Aorta (tissue), 5 donors: ENCODE measurements at regions not wholly inside any gene's neighbourhood (a gene's known extent, or its start where the extent isn't known, plus 50 kb on each side); places are given as distances from the start of the nearest gene placed in this dataset.
"Not testable (repeated sequence)": the region's sequence is repeated elsewhere in the genome, so short reads cannot be mapped to it uniquely, and the experiment has no call there.

ENCODE experiments used
- ATAC-seq: fragments of 200-7000 bp; cut with Tn5 transposase; one replicate; pipeline ENCODE4 v1.9.1; 2022; ENCODE audit warnings: moderate library complexity; ENCODE audit not compliant: low FRiP score
- DNase-seq, 2 donors: peaks; one replicate each; pipeline ENCODE4 v3.0.0-alpha.2; 2020
- H3K27ac ChIP-seq, 2 donors: one replicate each; pipeline ENCODE4 v1.5.1; 2013; ENCODE audit warnings: low read length in 2 of 2, mild to moderate bottlenecking in 2 of 2, moderate library complexity in 2 of 2, control low read depth in 1 of 2, inconsistent platforms in 1 of 2, low read depth in 1 of 2
- H3K27me3 ChIP-seq, 2 donors: one replicate each; pipeline ENCODE4 v1.6.1; 2013; ENCODE audit warnings: control low read depth in 1 of 2, low read length in 1 of 2, mild to moderate bottlenecking in 1 of 2, moderate library complexity in 1 of 2; ENCODE audit not compliant: insufficient read depth in 2 of 2, control insufficient read depth in 1 of 2
- H3K36me3 ChIP-seq, 2 donors: one replicate each; pipeline ENCODE4 v1.6.1; 2013; ENCODE audit warnings: control low read depth in 1 of 2, low read length in 1 of 2, mild to moderate bottlenecking in 1 of 2; ENCODE audit not compliant: insufficient read depth in 2 of 2, control insufficient read depth in 1 of 2
- H3K4me1 ChIP-seq, 2 donors: one replicate each; pipeline ENCODE4 v1.6.1; 2013; ENCODE audit warnings: low read length in 2 of 2, control low read depth in 1 of 2, mild to moderate bottlenecking in 1 of 2, moderate library complexity in 1 of 2; ENCODE audit not compliant: insufficient read depth in 2 of 2, control insufficient read depth in 1 of 2
- H3K4me3 ChIP-seq, 2 donors: one replicate each; pipeline ENCODE4 v1.5.1; 2013; ENCODE audit warnings: low read length in 2 of 2, control low read depth in 1 of 2, mild to moderate bottlenecking in 1 of 2
- H3K9me3 ChIP-seq: one replicate; pipeline ENCODE4 v1.6.1; 2013; ENCODE audit warnings: mild to moderate bottlenecking, low read length; ENCODE audit not compliant: control insufficient read depth
- WGBS, 2 donors: extraction: QIAGEN DNeasy Blood & Tissue Kit; methylation state at CpG; one replicate each; pipeline ENCODE4 v1.1.7; 2013; 5-methylcytosine and 5-hydroxymethylcytosine counted together
- intact Hi-C, 2 donors: fragments of 100-400 bp; cut with DNase I; formaldehyde crosslinking; loops; one replicate each; pipeline versions ENCODE4 v1.14.2 to v1.15.0; 2022
- donor health status: healthy with polysubstance abuse.
- donor health status: Bipolar disorder and iron deficiency.
- donor health status: DM: no; HTN: no; CAD: no.
- donor health status: DM: no; HTN: no; CAD: no.
- donor health status: DM: yes; HTN: yes; CAD: no.

DNA sequence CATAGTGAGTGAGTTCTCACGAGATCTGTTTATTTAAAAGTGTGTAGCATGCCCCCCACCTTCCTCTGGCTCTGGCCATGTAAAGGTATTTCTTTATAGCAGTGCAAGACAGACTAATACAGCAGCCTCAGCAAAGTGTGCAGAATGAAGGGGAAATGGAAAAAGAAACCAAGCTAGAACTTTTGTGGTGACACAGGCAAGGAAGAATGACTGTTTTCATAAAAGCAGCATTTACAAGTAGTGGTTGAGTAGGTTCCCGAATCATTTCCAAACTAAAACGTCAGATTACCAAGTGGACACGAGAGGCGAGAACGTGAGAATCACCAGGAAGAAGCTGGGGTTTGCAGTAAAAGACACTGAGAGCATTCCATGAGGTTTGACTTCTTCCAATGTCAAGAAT lies 100.2 kb upstream of the AKAP13 start:
- intact Hi-C loops = no loop called here
- DNase-seq (no peak), ATAC-seq (no peak)
- 73 to 82% methylated on average over 6 of the region's 6 CpGs for WGBS, 2 donors
- Histone ChIP-seq H3K9me3 (peaks cover 2% of the 10 kb centered on the region), H3K36me3 (no peaks in the 10 kb centered on the region), H3K27ac (no peak overlapping the region), H3K4me3 (no peak overlapping the region), H3K27me3 (no peaks in the 10 kb centered on the region), H3K4me1 (no peaks in the 10 kb centered on the region)

DNA sequence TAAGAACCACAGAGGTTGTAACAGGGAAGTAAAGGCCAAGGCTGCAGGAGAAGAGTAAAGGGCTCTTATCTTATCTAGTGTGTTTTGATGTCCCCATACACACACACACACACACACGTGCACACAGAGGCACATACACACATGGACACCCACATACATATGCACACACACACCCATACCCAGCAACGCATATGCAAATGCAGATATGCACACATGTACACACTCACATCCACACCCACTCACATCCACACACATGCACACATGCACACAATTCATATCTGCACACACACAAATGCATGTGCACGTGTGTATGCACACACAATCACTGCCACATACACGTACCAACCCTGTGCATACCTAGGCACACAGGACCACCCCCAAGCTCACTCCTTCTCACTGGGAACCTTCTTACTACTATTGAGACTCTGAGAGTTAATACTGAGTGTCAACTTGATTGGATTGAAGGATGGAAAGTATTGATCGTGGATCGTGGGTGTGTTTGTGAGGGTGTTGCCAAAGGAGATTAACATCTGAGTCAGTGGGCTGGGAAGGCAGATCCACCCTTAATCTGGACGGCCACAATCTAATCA lies 99.0 kb upstream of the AKAP13 start:
- intact Hi-C loops = no loop called here

GRCh38 chr15:85282504-85283115 lies 97.8 kb upstream of the AKAP13 start:
- intact Hi-C loops = no loop called here

More for the DNA sequence above, 99.0 kb upstream of the AKAP13 start:
- Histone ChIP-seq H3K4me3 (no peak overlapping the region), H3K27ac (no peak overlapping the region), H3K4me1 (no peaks in the 10 kb centered on the region), H3K9me3 (peaks cover 2% of the 10 kb centered on the region), H3K27me3 (no peaks in the 10 kb centered on the region), H3K36me3 (no peaks in the 10 kb centered on the region)
- WGBS, 2 donors = 87 to 89% methylated on average over 7 of the region's 7 CpGs
- ATAC-seq = no peak
- DNase-seq = no peak

DNA sequence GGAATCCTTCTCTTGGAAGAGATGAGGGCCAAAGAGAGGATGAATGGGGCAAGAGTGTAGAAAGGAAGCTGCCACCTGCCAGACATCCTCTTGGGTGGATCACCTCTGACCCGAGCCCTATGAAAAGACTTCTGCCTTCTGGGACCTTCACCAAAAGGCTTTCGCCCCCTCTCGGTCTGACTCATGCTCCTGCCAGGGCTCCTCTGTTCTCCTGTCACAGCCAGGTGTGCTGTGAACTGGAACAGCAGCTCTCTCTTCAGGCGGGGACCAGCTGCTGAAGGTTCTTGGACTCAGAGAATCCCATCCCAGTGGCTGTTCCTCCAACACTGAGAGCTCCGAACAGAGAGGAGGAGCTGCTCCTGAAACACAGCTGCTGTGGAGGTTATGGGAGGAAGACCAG lies 96.6 kb upstream of the AKAP13 start:
- ATAC-seq, H3K9me3 ChIP-seq, H3K4me1 ChIP-seq, H3K27ac ChIP-seq, intact Hi-C loops, DNase-seq, H3K4me3 ChIP-seq, H3K36me3 ChIP-seq, H3K27me3 ChIP-seq: not testable (repeated sequence)
- WGBS, 2 donors = 93 to 94% methylated on average over 5 of the region's 5 CpGs

More at GRCh38 chr15:85282504-85283115, 97.8 kb upstream of the AKAP13 start:
- Histone ChIP-seq H3K9me3 (peaks cover 2% of the 10 kb centered on the region), H3K4me1 (no peaks in the 10 kb centered on the region), H3K36me3 (no peaks in the 10 kb centered on the region), H3K27me3 (no peaks in the 10 kb centered on the region), H3K27ac (no peak overlapping the region), H3K4me3 (no peak overlapping the region)
- no peak for DNase-seq
- no peak for ATAC-seq
- 43 to 44% methylated on average over 11 of the region's 11 CpGs for WGBS, 2 donors

GRCh38 chr15:85284497-85284896 lies 95.9 kb upstream of the AKAP13 start:
- no peaks in the 10 kb centered on the region for H3K27me3 ChIP-seq
- H3K27ac ChIP-seq = no peak overlapping the region
- no peaks in the 10 kb centered on the region for H3K4me1 ChIP-seq
- no peaks in the 10 kb centered on the region for H3K36me3 ChIP-seq
- DNase-seq = no peak
- peaks cover 2% of the 10 kb centered on the region for H3K9me3 ChIP-seq
- intact Hi-C loops = no loop called here
- WGBS, 2 donors = 90 to 92% methylated on average over 5 of the region's 5 CpGs
- H3K4me3 ChIP-seq = no peak overlapping the region
- ATAC-seq = no peak

DNA sequence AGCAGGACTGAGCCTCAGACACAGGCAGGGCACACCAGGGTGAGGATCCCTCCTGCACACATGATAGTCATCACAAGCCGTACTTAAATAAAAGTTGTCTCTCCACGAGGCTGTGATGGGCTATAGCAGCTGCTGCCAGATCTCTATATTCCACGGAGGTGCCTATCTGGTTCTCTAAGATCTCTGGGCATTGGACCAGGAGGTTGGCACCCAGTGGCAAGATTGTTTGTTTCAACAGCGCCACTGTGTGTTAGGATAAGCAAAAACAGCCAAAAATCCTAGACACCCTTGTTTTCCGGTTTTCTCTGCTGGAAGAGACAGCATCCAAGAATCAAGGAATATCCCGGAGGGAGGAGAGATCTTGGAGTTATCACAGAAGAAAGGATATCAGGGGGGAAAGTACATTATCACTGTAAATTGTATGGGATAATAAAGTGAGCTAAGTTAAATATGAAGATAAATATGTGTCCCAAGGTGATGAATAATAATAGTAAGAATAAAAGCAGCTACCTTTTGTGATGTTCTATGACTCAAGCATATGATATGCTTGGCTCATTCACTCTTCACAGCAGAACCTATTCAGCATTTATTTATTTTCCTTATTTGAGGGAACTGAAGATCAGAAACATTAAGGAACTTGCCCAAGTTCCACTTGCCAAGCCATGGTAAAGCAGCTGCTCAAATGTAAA lies 90.6 kb upstream of the AKAP13 start:
- no peak for DNase-seq
- 7 to 9% methylated on average over 6 of the region's 6 CpGs for WGBS, 2 donors
- H3K36me3 ChIP-seq = no peaks in the 10 kb centered on the region
- peak; percentile 52 for ATAC-seq
- intact Hi-C loops = loop anchor here (10.0 kb wide), 3 partner anchors 125 to 435 kb away; no protein-coding TSS in a partner anchor
- H3K27ac ChIP-seq = no peak overlapping the region
- no peaks in the 10 kb centered on the region for H3K9me3 ChIP-seq
- H3K27me3 ChIP-seq = no peaks in the 10 kb centered on the region
- no peaks in the 10 kb centered on the region for H3K4me1 ChIP-seq
- no peak overlapping the region for H3K4me3 ChIP-seq

GRCh38 chr15:85292583-85292982 lies 87.8 kb upstream of the AKAP13 start:
- H3K4me1 ChIP-seq, H3K4me3 ChIP-seq, ATAC-seq, DNase-seq, H3K9me3 ChIP-seq, H3K36me3 ChIP-seq, H3K27me3 ChIP-seq, H3K27ac ChIP-seq: not testable (repeated sequence)
- 96% methylated on average over 5 of the region's 5 CpGs for WGBS, 2 donors
- intact Hi-C loops = loop anchor here (10.0 kb wide), 3 partner anchors 122 to 432 kb away; no protein-coding TSS in a partner anchor

GRCh38 chr15:85296615-85297402 lies 83.6 kb upstream of the AKAP13 start:
- H3K27ac ChIP-seq = no peak overlapping the region
- no peaks in the 10 kb centered on the region for H3K4me1 ChIP-seq
- no peaks in the 10 kb centered on the region for H3K27me3 ChIP-seq
- H3K9me3 ChIP-seq = no peaks in the 10 kb centered on the region
- ATAC-seq (peak; percentile 91), DNase-seq (peak in 1 of 2 donors; percentile 53)
- intact Hi-C loops = loop anchor here (5.0 to 10.0 kb wide), 5 partner anchors 118 to 535 kb away; no protein-coding TSS in a partner anchor
- no peaks in the 10 kb centered on the region for H3K36me3 ChIP-seq
- H3K4me3 ChIP-seq = peak overlapping the region in 1 of 2 donors; percentile 52
- 24 to 25% methylated on average over 14 of the region's 14 CpGs for WGBS, 2 donors
